WTC11 (cell line): ENCODE measurements at regions not wholly inside any gene's neighbourhood (a gene's known extent, or its start where the extent isn't known, plus 50 kb on each side); places are given as distances from the start of the nearest gene placed in this dataset.

Experiments
- ATAC-seq: fragments of 200-7000 bp; cut with Tn5 transposase; 2 replicates; pipeline ENCODE4 v1.10.0; 2021; ENCODE audit warnings: mild to moderate bottlenecking, moderate library complexity
- CTCF ChIA-PET: fragments of 300-600 bp; sonication (Branson Sonifier 250); formaldehyde crosslinking; loops from one replicate; lab custom pipeline; 2021; ENCODE audit warnings: antibody characterized with exemption; lab: Charles Lee
- POLR2A ChIA-PET: fragments of 350-600 bp; sonication (Branson Sonifier 250); formaldehyde crosslinking; loops from one replicate; lab custom pipeline; 2021; ENCODE audit warnings: antibody characterized with exemption; lab: Charles Lee
- DNase-seq: peaks from one replicate; pipeline ENCODE4 v3.0.0; 2021; ENCODE audit warnings: low spot score
- H3K27ac Mint-ChIP-seq: 2 replicates; pipeline ENCODE4 v1.8.0; 2021; ENCODE audit warnings: mixed read lengths
- H3K27me3 Mint-ChIP-seq: 2 replicates; pipeline ENCODE4 v1.8.0; 2021; ENCODE audit warnings: low read depth, mild to moderate bottlenecking, moderate library complexity, mixed read lengths
- H3K36me3 Mint-ChIP-seq: 2 replicates; pipeline ENCODE4 v1.8.0; 2021; ENCODE audit warnings: mixed read lengths
- H3K4me1 Mint-ChIP-seq: 2 replicates; pipeline ENCODE4 v1.8.0; 2022; ENCODE audit warnings: mixed read lengths
- H3K4me3 Mint-ChIP-seq: 2 replicates; pipeline ENCODE4 v1.8.0; 2021; ENCODE audit warnings: mild to moderate bottlenecking, moderate library complexity, mixed read lengths
- H3K9me3 Mint-ChIP-seq: 2 replicates; pipeline ENCODE4 v1.8.0; 2021; ENCODE audit warnings: mixed read lengths
- CREB1 ChIP-seq: sonication (generic); formaldehyde crosslinking; IDR thresholded peaks from 2 replicates; pipeline ENCODE4 v1.8.0; 2023; ENCODE audit warnings: mild to moderate bottlenecking, missing genetic modification reagents
- ELF4 ChIP-seq: sonication (generic); formaldehyde crosslinking; IDR thresholded peaks from 2 replicates; pipeline ENCODE4 v1.8.1; 2022; ENCODE audit warnings: low read depth, mild to moderate bottlenecking, moderate library complexity, missing genetic modification reagents
- ESRRA ChIP-seq: sonication (generic); formaldehyde crosslinking; IDR thresholded peaks from 2 replicates; pipeline ENCODE4 v1.8.1; 2022; ENCODE audit warnings: mild to moderate bottlenecking, missing genetic modification reagents, borderline replicate concordance
- ETV6 ChIP-seq: sonication (generic); formaldehyde crosslinking; IDR thresholded peaks from 2 replicates; pipeline ENCODE4 v1.8.1; 2022; ENCODE audit warnings: mild to moderate bottlenecking, missing genetic modification reagents
- FOXJ3 ChIP-seq: sonication (generic); formaldehyde crosslinking; IDR thresholded peaks from 2 replicates; pipeline ENCODE4 v1.9.0; 2021; ENCODE audit warnings: missing genetic modification reagents, mild to moderate bottlenecking, borderline replicate concordance
- GABPB1 ChIP-seq: sonication (generic); formaldehyde crosslinking; IDR thresholded peaks from 2 replicates; pipeline ENCODE4 v1.8.1; 2023; ENCODE audit warnings: mild to moderate bottlenecking, missing genetic modification reagents
- IRF2 ChIP-seq: sonication (generic); formaldehyde crosslinking; IDR thresholded peaks from 2 replicates; pipeline ENCODE4 v1.8.0; 2022; ENCODE audit warnings: low read depth, missing genetic modification reagents, borderline replicate concordance
- MXD4 ChIP-seq: fragments of 250-450 bp; sonication (Bioruptor Pico); IDR thresholded peaks from 2 replicates; pipeline ENCODE4 v1.8.0; 2021; ENCODE audit warnings: mild to moderate bottlenecking, moderate library complexity, borderline replicate concordance
- NR3C1 ChIP-seq: sonication (generic); formaldehyde crosslinking; conservative IDR thresholded peaks from 2 replicates; pipeline ENCODE4 v1.8.1; 2023; ENCODE audit warnings: low read depth, mild to moderate bottlenecking, missing genetic modification reagents
- RORB ChIP-seq: fragments of 250-450 bp; sonication (Bioruptor Pico); IDR thresholded peaks from 2 replicates; pipeline ENCODE4 v1.9.0; 2021; ENCODE audit warnings: mild to moderate bottlenecking
- SP1 ChIP-seq: sonication (generic); formaldehyde crosslinking; conservative IDR thresholded peaks from 2 replicates; pipeline ENCODE4 v1.8.1; 2022; ENCODE audit warnings: missing genetic modification reagents
- TEAD4 ChIP-seq: sonication (generic); formaldehyde crosslinking; IDR thresholded peaks from 2 replicates; pipeline ENCODE4 v1.8.0; 2022; ENCODE audit warnings: mild to moderate bottlenecking, missing genetic modification reagents
- TP53 ChIP-seq: sonication (generic); formaldehyde crosslinking; IDR thresholded peaks from 2 replicates; pipeline ENCODE4 v1.8.1; 2023; ENCODE audit warnings: mild to moderate bottlenecking, missing genetic modification reagents
- ZNF317 ChIP-seq: sonication (generic); formaldehyde crosslinking; IDR thresholded peaks from 2 replicates; pipeline ENCODE4 v1.8.1; 2023; ENCODE audit warnings: low read depth, mild to moderate bottlenecking, moderate library complexity, missing genetic modification reagents, borderline replicate concordance
- ZNF416 ChIP-seq: fragments of 250-450 bp; sonication (Bioruptor Pico); IDR thresholded peaks from 2 replicates; pipeline ENCODE4 v1.9.0; 2021; ENCODE audit warnings: mild to moderate bottlenecking, inconsistent platforms
- ZNF425 ChIP-seq: fragments of 250-450 bp; sonication (Bioruptor Pico); conservative IDR thresholded peaks from 2 replicates; pipeline ENCODE4 v1.9.0; 2021; ENCODE audit warnings: mild to moderate bottlenecking
- TF ChIP-seq, protein P1 (sequence below): sonication (generic); formaldehyde crosslinking; IDR thresholded peaks from 2 replicates; pipeline ENCODE4 v1.8.1; 2023; ENCODE audit warnings: mild to moderate bottlenecking, missing genetic modification reagents
- TF ChIP-seq, protein P2 (sequence below): sonication (generic); formaldehyde crosslinking; IDR thresholded peaks from 2 replicates; pipeline ENCODE4 v1.8.1; 2022; ENCODE audit warnings: missing genetic modification reagents, borderline replicate concordance
- TF ChIP-seq, protein P3 (sequence below): fragments of 200-600 bp; IDR thresholded peaks from 2 replicates; pipeline ENCODE4 v1.8.0; 2022; ENCODE audit warnings: antibody characterized with exemption
- TF ChIP-seq, protein P4 (sequence below): sonication (generic); formaldehyde crosslinking; IDR thresholded peaks from 2 replicates; pipeline ENCODE4 v1.8.0; 2022; ENCODE audit warnings: mild to moderate bottlenecking, missing genetic modification reagents
- TF ChIP-seq, protein P5 (sequence below): fragments of 250-450 bp; sonication (Bioruptor Pico); IDR thresholded peaks from 2 replicates; pipeline ENCODE4 v1.8.0; 2021; ENCODE audit warnings: mild to moderate bottlenecking

DNA sequence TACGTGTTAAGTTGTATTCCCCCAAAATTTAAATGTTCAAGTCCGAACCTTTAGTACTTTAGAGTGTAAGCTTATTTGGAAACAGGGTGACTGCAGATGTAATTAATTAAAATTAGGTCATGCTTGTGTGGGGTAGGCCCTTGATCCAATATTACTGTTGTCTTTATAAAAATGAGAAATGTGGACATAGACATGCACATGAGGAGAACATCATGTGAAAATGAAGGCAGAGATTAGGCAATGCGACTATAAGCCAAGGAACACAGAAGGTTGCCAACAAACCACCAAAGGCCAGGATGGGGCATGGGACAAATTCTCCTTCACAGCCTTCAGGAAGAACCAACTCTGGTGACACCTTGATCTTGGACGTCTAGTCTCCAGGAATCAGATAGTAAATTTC lies 1698.4 kb upstream of the SLC10A2 start:
- POLR2A ChIA-PET, result no interaction called here
- H3K27me3 Mint-ChIP-seq, result no peaks in the 10 kb centered on the region
- no peak for TF ChIP-seq ETV6 (CRISPR knock-in tag)
- no peak for TF ChIP-seq MXD4 (CRISPR knock-in tag)
- TF ChIP-seq, protein P1, sequence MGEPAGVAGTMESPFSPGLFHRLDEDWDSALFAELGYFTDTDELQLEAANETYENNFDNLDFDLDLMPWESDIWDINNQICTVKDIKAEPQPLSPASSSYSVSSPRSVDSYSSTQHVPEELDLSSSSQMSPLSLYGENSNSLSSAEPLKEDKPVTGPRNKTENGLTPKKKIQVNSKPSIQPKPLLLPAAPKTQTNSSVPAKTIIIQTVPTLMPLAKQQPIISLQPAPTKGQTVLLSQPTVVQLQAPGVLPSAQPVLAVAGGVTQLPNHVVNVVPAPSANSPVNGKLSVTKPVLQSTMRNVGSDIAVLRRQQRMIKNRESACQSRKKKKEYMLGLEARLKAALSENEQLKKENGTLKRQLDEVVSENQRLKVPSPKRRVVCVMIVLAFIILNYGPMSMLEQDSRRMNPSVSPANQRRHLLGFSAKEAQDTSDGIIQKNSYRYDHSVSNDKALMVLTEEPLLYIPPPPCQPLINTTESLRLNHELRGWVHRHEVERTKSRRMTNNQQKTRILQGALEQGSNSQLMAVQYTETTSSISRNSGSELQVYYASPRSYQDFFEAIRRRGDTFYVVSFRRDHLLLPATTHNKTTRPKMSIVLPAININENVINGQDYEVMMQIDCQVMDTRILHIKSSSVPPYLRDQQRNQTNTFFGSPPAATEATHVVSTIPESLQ, result no peak
- no peak for TF ChIP-seq ZNF425 (CRISPR knock-in tag)
- no peak for TF ChIP-seq TP53
- TF ChIP-seq, protein P2, sequence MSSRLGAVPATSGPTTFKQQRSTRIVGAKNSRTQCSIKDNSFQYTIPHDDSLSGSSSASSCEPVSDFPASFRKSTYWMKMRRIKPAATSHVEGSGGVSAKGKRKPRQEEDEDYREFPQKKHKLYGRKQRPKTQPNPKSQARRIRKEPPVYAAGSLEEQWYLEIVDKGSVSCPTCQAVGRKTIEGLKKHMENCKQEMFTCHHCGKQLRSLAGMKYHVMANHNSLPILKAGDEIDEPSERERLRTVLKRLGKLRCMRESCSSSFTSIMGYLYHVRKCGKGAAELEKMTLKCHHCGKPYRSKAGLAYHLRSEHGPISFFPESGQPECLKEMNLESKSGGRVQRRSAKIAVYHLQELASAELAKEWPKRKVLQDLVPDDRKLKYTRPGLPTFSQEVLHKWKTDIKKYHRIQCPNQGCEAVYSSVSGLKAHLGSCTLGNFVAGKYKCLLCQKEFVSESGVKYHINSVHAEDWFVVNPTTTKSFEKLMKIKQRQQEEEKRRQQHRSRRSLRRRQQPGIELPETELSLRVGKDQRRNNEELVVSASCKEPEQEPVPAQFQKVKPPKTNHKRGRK (CRISPR knock-in tag), result no peak
- no peak for TF ChIP-seq ZNF416 (CRISPR knock-in tag)
- no peak for TF ChIP-seq CREB1 (CRISPR knock-in tag)
- TF ChIP-seq ESRRA (CRISPR knock-in tag), result no peak
- TF ChIP-seq, protein P3, sequence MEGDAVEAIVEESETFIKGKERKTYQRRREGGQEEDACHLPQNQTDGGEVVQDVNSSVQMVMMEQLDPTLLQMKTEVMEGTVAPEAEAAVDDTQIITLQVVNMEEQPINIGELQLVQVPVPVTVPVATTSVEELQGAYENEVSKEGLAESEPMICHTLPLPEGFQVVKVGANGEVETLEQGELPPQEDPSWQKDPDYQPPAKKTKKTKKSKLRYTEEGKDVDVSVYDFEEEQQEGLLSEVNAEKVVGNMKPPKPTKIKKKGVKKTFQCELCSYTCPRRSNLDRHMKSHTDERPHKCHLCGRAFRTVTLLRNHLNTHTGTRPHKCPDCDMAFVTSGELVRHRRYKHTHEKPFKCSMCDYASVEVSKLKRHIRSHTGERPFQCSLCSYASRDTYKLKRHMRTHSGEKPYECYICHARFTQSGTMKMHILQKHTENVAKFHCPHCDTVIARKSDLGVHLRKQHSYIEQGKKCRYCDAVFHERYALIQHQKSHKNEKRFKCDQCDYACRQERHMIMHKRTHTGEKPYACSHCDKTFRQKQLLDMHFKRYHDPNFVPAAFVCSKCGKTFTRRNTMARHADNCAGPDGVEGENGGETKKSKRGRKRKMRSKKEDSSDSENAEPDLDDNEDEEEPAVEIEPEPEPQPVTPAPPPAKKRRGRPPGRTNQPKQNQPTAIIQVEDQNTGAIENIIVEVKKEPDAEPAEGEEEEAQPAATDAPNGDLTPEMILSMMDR, result no peak
- TF ChIP-seq RORB (CRISPR knock-in tag), result no peak
- TF ChIP-seq ELF4, result no peak
- no peak for TF ChIP-seq SP1
- no peak for TF ChIP-seq GABPB1 (CRISPR knock-in tag)
- CTCF ChIA-PET, result no interaction called here
- DNase-seq (no peak), ATAC-seq (no peak)
- H3K9me3 Mint-ChIP-seq, result peaks cover 7% of the 10 kb centered on the region; the same call in 1 of the 2 replicates
- H3K4me1 Mint-ChIP-seq, result no peaks in the 10 kb centered on the region
- H3K36me3 Mint-ChIP-seq, result no peaks in the 10 kb centered on the region
- H3K4me3 Mint-ChIP-seq, result no peak overlapping the region
- H3K27ac Mint-ChIP-seq, result no peak overlapping the region

DNA sequence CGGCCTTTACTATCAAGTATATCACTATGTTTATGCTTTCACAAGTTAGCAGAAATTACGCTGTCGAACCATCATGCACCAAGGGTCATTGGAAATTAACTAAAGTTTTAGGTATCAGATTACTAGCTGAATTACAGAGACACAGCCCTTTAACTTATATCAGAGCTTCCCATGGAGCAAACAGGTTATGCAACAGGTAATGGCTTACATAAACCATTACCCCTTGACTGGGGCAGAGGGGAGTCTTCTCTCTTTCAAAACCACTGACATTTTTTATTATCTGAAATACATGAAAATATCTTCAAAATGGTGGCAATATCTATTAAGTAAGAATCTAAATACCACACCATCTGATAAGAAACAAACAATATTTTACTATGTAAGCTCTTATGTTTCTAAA lies 1692.9 kb upstream of the SLC10A2 start:
- DNase-seq, result no peak
- H3K9me3 Mint-ChIP-seq, result peaks cover 4% of the 10 kb centered on the region; the same call in 1 of the 2 replicates
- no peaks in the 10 kb centered on the region for H3K4me1 Mint-ChIP-seq
- H3K36me3 Mint-ChIP-seq, result no peaks in the 10 kb centered on the region
- ChIA-PET CTCF (no interaction called here), POLR2A (no interaction called here)
- no peak overlapping the region for H3K4me3 Mint-ChIP-seq
- no peak for TF ChIP-seq IRF2 (CRISPR knock-in tag)
- no peak for TF ChIP-seq MXD4 (CRISPR knock-in tag)
- TF ChIP-seq, protein P4, sequence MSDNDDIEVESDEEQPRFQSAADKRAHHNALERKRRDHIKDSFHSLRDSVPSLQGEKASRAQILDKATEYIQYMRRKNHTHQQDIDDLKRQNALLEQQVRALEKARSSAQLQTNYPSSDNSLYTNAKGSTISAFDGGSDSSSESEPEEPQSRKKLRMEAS (CRISPR knock-in tag), result no peak
- TF ChIP-seq RORB (CRISPR knock-in tag), result no peak
- no peak for TF ChIP-seq NR3C1 (CRISPR knock-in tag)
- TF ChIP-seq FOXJ3, result no peak
- no peak for TF ChIP-seq ZNF317 (CRISPR knock-in tag)
- TF ChIP-seq, protein P5, sequence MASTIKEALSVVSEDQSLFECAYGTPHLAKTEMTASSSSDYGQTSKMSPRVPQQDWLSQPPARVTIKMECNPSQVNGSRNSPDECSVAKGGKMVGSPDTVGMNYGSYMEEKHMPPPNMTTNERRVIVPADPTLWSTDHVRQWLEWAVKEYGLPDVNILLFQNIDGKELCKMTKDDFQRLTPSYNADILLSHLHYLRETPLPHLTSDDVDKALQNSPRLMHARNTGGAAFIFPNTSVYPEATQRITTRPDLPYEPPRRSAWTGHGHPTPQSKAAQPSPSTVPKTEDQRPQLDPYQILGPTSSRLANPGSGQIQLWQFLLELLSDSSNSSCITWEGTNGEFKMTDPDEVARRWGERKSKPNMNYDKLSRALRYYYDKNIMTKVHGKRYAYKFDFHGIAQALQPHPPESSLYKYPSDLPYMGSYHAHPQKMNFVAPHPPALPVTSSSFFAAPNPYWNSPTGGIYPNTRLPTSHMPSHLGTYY, result no peak
- TF ChIP-seq TEAD4, result no peak
- H3K27ac Mint-ChIP-seq, result no peak overlapping the region
- no peaks in the 10 kb centered on the region for H3K27me3 Mint-ChIP-seq
- ATAC-seq, result no peak
